NCI-H524 (cell line): ENCODE measurements at regions not wholly inside any gene's neighbourhood (a gene's known extent, or its start where the extent isn't known, plus 50 kb on each side); places are given as distances from the start of the nearest gene placed in this dataset.

Source experiments
- DNase-seq, 2 experiments: peaks; one replicate each; lab custom pipeline; 2025; lab: John Stamatoyannopoulos, UW

GRCh38 chr13:53501387-53501786 is 472.8 kb downstream of the OLFM4 start:
- DNase-seq = no peak

GRCh38 chr13:53507741-53508140 is 479.1 kb downstream of the OLFM4 start:
- DNase-seq = no peak

- DNase-seq = no peak
Measured at GRCh38 chr13:53512635-53513034, 484.0 kb downstream of the OLFM4 start.

GRCh38 chr13:53513226-53513625 is 484.6 kb downstream of the OLFM4 start:
- no peak for DNase-seq

- no peak for DNase-seq
Measured at GRCh38 chr13:53520132-53520531, 491.5 kb downstream of the OLFM4 start.

GRCh38 chr13:53522034-53522433 is 493.4 kb downstream of the OLFM4 start:
- no peak for DNase-seq

- DNase-seq = no peak
Measured at GRCh38 chr13:53537586-53537985, 509.0 kb downstream of the OLFM4 start.

GRCh38 chr13:53545340-53545941 is 516.8 kb downstream of the OLFM4 start:
- DNase-seq = no peak

GRCh38 chr13:53560556-53560955 is 531.9 kb downstream of the OLFM4 start:
- DNase-seq = no peak

- no peak for DNase-seq
Measured at GRCh38 chr13:53562419-53562818, 533.8 kb downstream of the OLFM4 start.

- no peak for DNase-seq
Measured at GRCh38 chr13:53568491-53568890, 539.9 kb downstream of the OLFM4 start.

GRCh38 chr13:53569453-53569852 is 540.8 kb downstream of the OLFM4 start:
- no peak for DNase-seq

- no peak for DNase-seq
Measured at GRCh38 chr13:53601113-53601512, 572.5 kb downstream of the OLFM4 start.

- no peak for DNase-seq
Measured at GRCh38 chr13:53605326-53605725, 576.7 kb downstream of the OLFM4 start.

GRCh38 chr13:53612200-53612599 is 583.6 kb downstream of the OLFM4 start:
- DNase-seq = peak in 1 of 2 experiments; percentile 11

- no peak for DNase-seq
Measured at GRCh38 chr13:53622456-53622855, 593.8 kb downstream of the OLFM4 start.

GRCh38 chr13:53623146-53623545 is 594.5 kb downstream of the OLFM4 start:
- DNase-seq = no peak

GRCh38 chr13:53631511-53631910 is 602.9 kb downstream of the OLFM4 start:
- peak; percentile 2 to 10 for DNase-seq

- no peak for DNase-seq
Measured at GRCh38 chr13:53638040-53638439, 609.4 kb downstream of the OLFM4 start.

GRCh38 chr13:53642306-53642705 is 613.7 kb downstream of the OLFM4 start:
- no peak for DNase-seq

- no peak for DNase-seq
Measured at GRCh38 chr13:53648673-53649072, 620.1 kb downstream of the OLFM4 start.

- no peak for DNase-seq
Measured at GRCh38 chr13:53672005-53672404, 643.4 kb downstream of the OLFM4 start.

GRCh38 chr13:53683146-53683545 is 654.5 kb downstream of the OLFM4 start:
- DNase-seq = no peak

- no peak for DNase-seq
Measured at GRCh38 chr13:53683608-53684007, 655.0 kb downstream of the OLFM4 start.

GRCh38 chr13:53691417-53691816 is 662.8 kb downstream of the OLFM4 start:
- no peak for DNase-seq
